ENCODE measurements at regions not wholly inside any gene's neighbourhood (a gene's known extent, or its start where the extent isn't known, plus 50 kb on each side); places are given as distances from the start of the nearest gene placed in this dataset.
"Not testable (repeated sequence)": the region's sequence is repeated elsewhere in the genome, so short reads cannot be mapped to it uniquely, and the experiment has no call there.

DNA sequence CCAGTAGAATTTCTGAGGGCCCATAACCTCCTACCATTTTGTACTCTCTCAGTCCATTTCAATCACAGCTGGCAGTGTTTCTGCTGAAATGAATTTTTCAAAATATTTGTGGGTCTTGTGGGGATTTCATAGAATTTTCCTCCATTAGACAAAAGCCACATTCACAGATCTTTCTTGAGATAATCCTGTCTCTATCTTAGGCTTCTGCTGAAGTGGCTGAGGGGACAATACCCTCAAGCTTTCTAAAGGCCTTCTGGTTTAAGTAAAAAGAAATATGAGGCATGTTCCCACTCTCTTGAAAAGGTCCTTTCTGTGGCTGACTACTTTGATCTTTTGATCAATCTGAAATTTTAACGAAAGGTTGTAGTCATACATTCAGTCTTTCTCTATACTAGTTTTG, 1930.0 kb upstream of the AGA start:
- intact Hi-C loops (cut with DNase I; ENCODE audit: low total_unique reads), result no loop called here
- TF ChIP-seq POLR2A (IDR thresholded peaks at IDR 0.05), result no peak
- TF ChIP-seq, protein P1, sequence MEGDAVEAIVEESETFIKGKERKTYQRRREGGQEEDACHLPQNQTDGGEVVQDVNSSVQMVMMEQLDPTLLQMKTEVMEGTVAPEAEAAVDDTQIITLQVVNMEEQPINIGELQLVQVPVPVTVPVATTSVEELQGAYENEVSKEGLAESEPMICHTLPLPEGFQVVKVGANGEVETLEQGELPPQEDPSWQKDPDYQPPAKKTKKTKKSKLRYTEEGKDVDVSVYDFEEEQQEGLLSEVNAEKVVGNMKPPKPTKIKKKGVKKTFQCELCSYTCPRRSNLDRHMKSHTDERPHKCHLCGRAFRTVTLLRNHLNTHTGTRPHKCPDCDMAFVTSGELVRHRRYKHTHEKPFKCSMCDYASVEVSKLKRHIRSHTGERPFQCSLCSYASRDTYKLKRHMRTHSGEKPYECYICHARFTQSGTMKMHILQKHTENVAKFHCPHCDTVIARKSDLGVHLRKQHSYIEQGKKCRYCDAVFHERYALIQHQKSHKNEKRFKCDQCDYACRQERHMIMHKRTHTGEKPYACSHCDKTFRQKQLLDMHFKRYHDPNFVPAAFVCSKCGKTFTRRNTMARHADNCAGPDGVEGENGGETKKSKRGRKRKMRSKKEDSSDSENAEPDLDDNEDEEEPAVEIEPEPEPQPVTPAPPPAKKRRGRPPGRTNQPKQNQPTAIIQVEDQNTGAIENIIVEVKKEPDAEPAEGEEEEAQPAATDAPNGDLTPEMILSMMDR (IDR thresholded peaks at IDR 0.05), result no peak
- WGBS, 2 donors, result 64 to 76% methylated on average over 1 of the region's 1 CpG
- DNase-seq (ENCODE audit: low spot score in 2 of 2), result no peak
- no peak overlapping the region for H3K4me3 ChIP-seq (ENCODE audit: low read depth, poor library complexity, severe bottlenecking)

DNA sequence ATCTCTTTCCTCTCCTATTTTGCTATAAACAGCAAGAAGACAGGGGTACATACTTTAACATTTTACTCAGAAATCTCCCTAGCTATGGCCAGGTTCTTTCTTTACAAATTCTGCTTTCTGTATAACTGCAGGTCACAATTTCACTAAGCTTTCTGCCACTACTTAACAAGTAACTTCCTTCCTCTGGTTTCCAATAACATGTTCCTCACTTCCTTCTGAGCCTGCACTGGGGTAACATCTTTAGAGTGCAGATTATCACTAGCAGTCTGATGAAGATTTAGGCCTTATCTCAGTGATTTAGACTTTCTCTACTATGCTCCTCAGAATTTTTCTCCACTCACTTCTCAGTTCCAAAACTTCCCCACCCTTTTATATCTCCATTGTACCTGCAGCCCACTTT, 1930.5 kb upstream of the AGA start:
- no peak overlapping the region for H3K4me3 ChIP-seq (ENCODE audit: low read depth, poor library complexity, severe bottlenecking)
- no peak for DNase-seq (ENCODE audit: low spot score in 2 of 2)
- intact Hi-C loops (cut with DNase I; ENCODE audit: low total_unique reads), result no loop called here
- TF ChIP-seq, protein P1 (IDR thresholded peaks at IDR 0.05), result no peak
- no peak for TF ChIP-seq POLR2A (IDR thresholded peaks at IDR 0.05)

DNA sequence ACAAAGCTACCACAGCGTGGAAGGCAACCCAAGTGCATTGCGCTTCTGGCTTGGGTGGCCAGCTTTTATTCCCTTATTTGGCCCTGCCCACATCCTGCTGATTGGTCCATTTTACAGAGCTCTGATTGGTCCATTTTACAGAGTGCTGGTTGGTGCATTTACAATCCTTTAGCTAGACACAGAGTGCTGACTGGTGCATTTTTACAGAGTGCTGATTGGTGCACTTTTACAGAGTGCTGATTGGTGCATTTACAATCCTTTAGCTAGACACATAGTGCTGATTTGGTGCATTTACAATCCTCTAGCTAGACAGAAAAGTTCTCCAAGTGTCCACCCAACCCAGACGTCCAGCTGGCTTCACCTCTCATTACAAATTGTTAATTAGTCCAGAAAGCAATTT, 1936.6 kb upstream of the AGA start:
- intact Hi-C loops (cut with DNase I; ENCODE audit: low total_unique reads); H3K4me3 ChIP-seq (ENCODE audit: low read depth, poor library complexity, severe bottlenecking); DNase-seq (ENCODE audit: low spot score in 2 of 2): not testable (repeated sequence)
- 84 to 90% methylated on average over 3 of the region's 3 CpGs for WGBS, 2 donors

DNA sequence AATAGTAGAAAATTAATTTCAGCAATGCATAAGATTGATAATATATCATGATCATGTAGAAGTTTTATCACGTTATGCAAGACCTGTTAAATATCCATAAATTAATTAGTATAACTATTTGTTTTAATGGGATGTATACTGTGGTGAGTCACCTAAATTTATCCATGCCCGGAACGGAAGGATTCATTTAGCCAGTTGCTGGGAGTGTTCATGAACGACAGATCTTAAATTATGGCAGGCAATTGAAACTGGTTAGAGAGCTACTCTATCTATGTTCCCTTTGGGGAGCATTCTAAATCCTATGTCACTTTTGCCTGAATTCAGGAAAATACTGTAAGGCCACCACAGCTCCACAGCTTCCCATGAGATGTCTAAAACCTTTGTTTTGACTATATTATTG, 1950.5 kb upstream of the AGA start:
- WGBS, 2 donors, result 80 to 81% methylated on average over 4 of the region's 4 CpGs
- TF ChIP-seq, protein P1 (IDR thresholded peaks at IDR 0.05), result no peak
- no peak for TF ChIP-seq POLR2A (IDR thresholded peaks at IDR 0.05)
- no peak for DNase-seq (ENCODE audit: low spot score in 2 of 2)
- no peak overlapping the region for H3K4me3 ChIP-seq (ENCODE audit: low read depth, poor library complexity, severe bottlenecking)
- intact Hi-C loops (cut with DNase I; ENCODE audit: low total_unique reads), result no loop called here

DNA sequence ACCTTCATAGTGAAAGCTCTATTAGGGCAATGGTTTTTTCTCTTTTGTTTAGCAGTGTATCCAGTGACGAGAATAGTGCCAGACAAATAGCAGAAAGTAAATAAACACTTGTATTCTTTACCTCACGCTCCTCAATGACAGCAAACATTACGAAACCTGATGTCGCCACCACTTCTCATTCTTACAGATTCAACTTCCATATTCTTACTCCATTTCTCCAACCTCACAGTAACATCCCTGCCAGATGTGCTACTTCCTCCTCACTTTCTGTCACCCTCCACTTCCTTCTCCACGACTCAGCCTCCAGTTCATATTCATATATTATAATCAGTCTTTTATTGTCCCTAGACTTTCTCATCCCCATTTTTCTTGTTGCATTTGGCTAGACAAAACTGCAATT, 1956.2 kb upstream of the AGA start:
- intact Hi-C loops (cut with DNase I; ENCODE audit: low total_unique reads), result no loop called here
- DNase-seq (ENCODE audit: low spot score in 2 of 2), result no peak
- TF ChIP-seq, protein P1 (IDR thresholded peaks at IDR 0.05), result no peak
- no peak for TF ChIP-seq POLR2A (IDR thresholded peaks at IDR 0.05)
- no peak overlapping the region for H3K4me3 ChIP-seq (ENCODE audit: low read depth, poor library complexity, severe bottlenecking)
- WGBS, 2 donors, result 79 to 81% methylated on average over 5 of the region's 5 CpGs

DNA sequence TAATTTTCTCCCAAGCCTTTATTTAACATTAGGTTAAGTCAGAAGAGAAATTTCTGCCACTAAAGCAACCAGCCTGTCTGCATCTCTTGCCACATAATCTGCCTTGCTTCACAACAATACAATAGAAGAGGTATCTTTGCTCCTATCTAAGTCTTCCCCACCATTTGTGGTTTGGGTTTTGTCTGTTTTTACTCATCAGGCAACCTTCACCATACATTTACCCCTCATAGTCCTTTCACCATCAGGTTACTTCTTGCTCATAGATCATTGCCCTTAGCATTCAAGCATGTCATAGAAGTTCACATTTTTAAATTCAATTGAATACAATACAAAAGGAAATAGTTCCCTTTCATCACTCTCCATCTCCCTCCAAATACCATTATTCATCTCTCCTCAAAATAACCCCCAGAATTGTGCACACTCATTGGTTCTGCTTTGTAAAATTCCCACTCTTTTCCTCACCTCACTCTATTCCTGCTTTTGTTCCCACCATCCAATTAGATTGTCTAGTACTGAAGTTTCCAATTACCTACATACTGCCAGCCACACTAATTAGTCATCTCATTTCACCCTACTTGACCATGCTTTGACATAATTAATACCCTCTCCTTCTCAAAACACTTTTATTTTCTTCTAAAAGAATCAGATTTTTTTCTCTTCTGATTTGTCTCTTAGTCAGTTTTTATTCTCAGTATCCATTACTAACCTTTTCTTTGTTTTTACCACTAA, 1957.0 kb upstream of the AGA start:
- TF ChIP-seq, protein P1 (IDR thresholded peaks at IDR 0.05), result no peak
- TF ChIP-seq POLR2A (IDR thresholded peaks at IDR 0.05), result no peak
- intact Hi-C loops (cut with DNase I; ENCODE audit: low total_unique reads), result no loop called here
- DNase-seq (ENCODE audit: low spot score in 2 of 2), result no peak
- H3K4me3 ChIP-seq (ENCODE audit: low read depth, poor library complexity, severe bottlenecking), result no peak overlapping the region
